K562 (cell line): ENCODE measurements at regions not wholly inside any gene's neighbourhood (a gene's known extent, or its start where the extent isn't known, plus 50 kb on each side); places are given as distances from the start of the nearest gene placed in this dataset.

ENCODE experiments used
- ATAC-seq: fragments of 200-7000 bp; cut with Tn5 transposase; 3 replicates; pipeline ENCODE4 v1.9.1; 2020; ENCODE audit warnings: moderate library complexity
- BruUV-seq: library from RNA; stranded (reverse); fragments of 400-500 nt; replicated peaks from 2 replicates; lab custom pipeline; 2021; lab: Mats Ljungman, UMichigan
- CTCF ChIA-PET: fragments of 300-600 bp; formaldehyde crosslinking; extraction: SDS; loops from one replicate; lab custom pipeline; 2021; ENCODE audit warnings: low intra/inter-chr PET ratio; lab: Yijun Ruan, JAX
- POLR2A ChIA-PET: fragments of 300-600, 350-650 bp; sonication (Branson Sonifier 250); formaldehyde crosslinking; extraction: SDS; loops from one replicate; lab custom pipeline; 2021; ENCODE audit warnings: antibody characterized with exemption, inconsistent platforms; lab: Yijun Ruan, JAX
- DNase-seq, 4 experiments: peaks; one replicate each; pipeline versions ENCODE4 v3.0.0 to v3.0.0-alpha.2; 2011 to 2018; ENCODE audit warnings: low spot score in 3 of 4, mixed read lengths in 3 of 4; ENCODE audit errors: extremely low read depth in 1 of 4
- FAIRE-seq: peaks from 2 replicates; lab custom pipeline; 2011; peaks lifted over from hg19 to GRCh38; lab: Jason Lieb, UNC
- H2AFZ ChIP-seq: 2 replicates; pipeline ENCODE4 v1.6.0; 2011; ENCODE audit warnings: low read depth, low read length, control low read depth, inconsistent platforms
- H3K27ac ChIP-seq: fragments of 200-600 bp; 3 replicates; pipeline ENCODE4 v1.8.0; 2011; ENCODE audit warnings: low read depth, mild to moderate bottlenecking, control low read depth, inconsistent platforms, low read length, moderate library complexity, mixed read lengths; ENCODE audit errors: extremely low read depth
- H3K27me3 ChIP-seq, 2 experiments: fragments of 300-600 bp in 1 of 2; 2 replicates in 1 of 2; 3 replicates in 1 of 2; pipeline versions ENCODE4 v1.6.0 to v1.8.0; 2011; ENCODE audit warnings: inconsistent platforms in 2 of 2, low read length in 2 of 2, mild to moderate bottlenecking in 1 of 2, mixed read lengths in 1 of 2, moderate library complexity in 1 of 2; ENCODE audit not compliant: control insufficient read depth in 2 of 2, insufficient read depth in 2 of 2
- H3K36me3 ChIP-seq: fragments of 300-600 bp; 3 replicates; pipeline ENCODE4 v1.8.0; 2011; ENCODE audit warnings: mild to moderate bottlenecking, low read length, inconsistent platforms; ENCODE audit not compliant: control insufficient read depth, insufficient read depth
- H3K4me1 ChIP-seq, 2 experiments: fragments of 200-600 bp in 1 of 2; replicated peaks in 1 of 2; 2 replicates in 1 of 2; 3 replicates in 1 of 2; pipeline versions ENCODE4 v1.5.1 to v1.8.0; 2011; ENCODE audit warnings: inconsistent platforms in 2 of 2, low read length in 2 of 2, mild to moderate bottlenecking in 1 of 2, mixed read lengths in 1 of 2, moderate library complexity in 1 of 2; ENCODE audit not compliant: control insufficient read depth in 2 of 2, insufficient read depth in 2 of 2
- H3K4me2 ChIP-seq: 2 replicates; pipeline ENCODE4 v1.6.1; 2011; ENCODE audit warnings: low read length, control low read depth, inconsistent platforms, mixed read lengths; ENCODE audit not compliant: insufficient read depth
- H3K4me3 ChIP-seq: fragments of 200-600 bp; sonication (generic), shearing (Covaris generic); 2 replicates; pipeline ENCODE4 v1.5.1; 2016; ENCODE audit warnings: control low read depth, inconsistent platforms
- H3K79me2 ChIP-seq: fragments of 200-600 bp; 3 replicates; pipeline ENCODE4 v1.8.0; 2011; ENCODE audit warnings: low read length, inconsistent platforms; ENCODE audit not compliant: control insufficient read depth, insufficient read depth
- H3K9ac ChIP-seq, 2 experiments: 2 replicates each; pipeline versions ENCODE4 v1.6.0 to v1.6.1; 2011; ENCODE audit warnings: low read depth in 2 of 2, low read length in 2 of 2, control low read depth in 1 of 2, inconsistent platforms in 1 of 2, mild to moderate bottlenecking in 1 of 2, mixed read lengths in 1 of 2; ENCODE audit not compliant: insufficient read depth in 1 of 2
- H3K9me1 ChIP-seq: one replicate; pipeline ENCODE4 v1.6.0; 2011; ENCODE audit warnings: inconsistent platforms, mild to moderate bottlenecking, low read length, moderate library complexity; ENCODE audit not compliant: control insufficient read depth, insufficient read depth
- H3K9me3 ChIP-seq: replicated peaks from 2 replicates; pipeline ENCODE4 v1.5.1; 2011; ENCODE audit warnings: low read depth, low read length, inconsistent platforms; ENCODE audit not compliant: control insufficient read depth, insufficient read depth
- H4K20me1 ChIP-seq: replicated peaks from 2 replicates; pipeline ENCODE4 v1.6.1; 2011; ENCODE audit warnings: low read length, inconsistent platforms, mixed read lengths; ENCODE audit not compliant: control insufficient read depth, insufficient read depth
- CEBPB ChIP-seq: fragments of 450-650 bp; IDR thresholded peaks from 2 replicates; pipeline ENCODE4 v1.6.1; 2016; ENCODE audit warnings: missing genetic modification characterization, missing compliant biosample characterization
- DPF2 ChIP-seq: fragments of 450-650 bp; IDR thresholded peaks from 2 replicates; pipeline ENCODE4 v1.6.1; 2016
- GATA2 ChIP-seq: sonication (generic); formaldehyde crosslinking; IDR thresholded peaks from 2 replicates; pipeline ENCODE4 v1.4.0; 2020; ENCODE audit warnings: mild to moderate bottlenecking, missing genetic modification reagents
- HIVEP1 ChIP-seq: fragments of 250-450 bp; sonication (Bioruptor Pico); IDR thresholded peaks from 2 replicates; pipeline ENCODE4 v1.4.0; 2020; ENCODE audit warnings: mild to moderate bottlenecking
- HNRNPUL1 ChIP-seq: fragments of 200-400 bp; formaldehyde crosslinking; IDR thresholded peaks from 2 replicates; pipeline ENCODE4 v1.6.1; 2017; ENCODE audit warnings: low read length
- MED1 ChIP-seq: sonication (generic); formaldehyde crosslinking; IDR thresholded peaks from 2 replicates; pipeline ENCODE4 v1.8.1; 2023; ENCODE audit warnings: missing genetic modification reagents, borderline replicate concordance
- NFYB ChIP-seq: IDR thresholded peaks from 2 replicates; pipeline ENCODE4 v1.6.1; 2011; ENCODE audit warnings: mild to moderate bottlenecking, moderate library complexity; ENCODE audit not compliant: insufficient read length; ENCODE audit errors: extremely low read depth
- RBBP5 ChIP-seq: fragments of 200-600 bp; sonication (generic); IDR thresholded peaks from 2 replicates; pipeline ENCODE4 v1.6.1; 2012; ENCODE audit warnings: borderline replicate concordance, mild to moderate bottlenecking, low read length, control low read depth, inconsistent platforms; ENCODE audit not compliant: insufficient read depth, poor library complexity, severe bottlenecking
- RERE ChIP-seq: sonication (generic); formaldehyde crosslinking; IDR thresholded peaks from 2 replicates; pipeline ENCODE4 v1.8.0; 2023; ENCODE audit warnings: missing genetic modification reagents, mild to moderate bottlenecking, borderline replicate concordance
- SMARCA5 ChIP-seq: fragments of 450-650 bp; IDR thresholded peaks from 2 replicates; pipeline ENCODE4 v1.6.1; 2016
- TAF7 ChIP-seq: fragments of 450-650 bp; IDR thresholded peaks from 2 replicates; pipeline ENCODE4 v1.6.1; 2016; ENCODE audit warnings: missing genetic modification characterization, missing compliant biosample characterization
- XRCC4 ChIP-seq: IDR thresholded peaks from one replicate; pipeline ENCODE4 v1.6.1; 2011; ENCODE audit not compliant: insufficient read depth, insufficient read length; ENCODE audit errors: extremely low read depth
- ZNF3 ChIP-seq: fragments of 250-450 bp; sonication (Bioruptor Pico); IDR thresholded peaks from 2 replicates; pipeline ENCODE4 v1.5.0; 2021; ENCODE audit warnings: mild to moderate bottlenecking, moderate library complexity
- ZNF57 ChIP-seq: fragments of 450-650 bp; formaldehyde crosslinking; IDR thresholded peaks from 2 replicates; pipeline ENCODE4 v1.4.0; 2020; ENCODE audit warnings: mild to moderate bottlenecking, moderate library complexity
- ZNF699 ChIP-seq: fragments of 250-450 bp; sonication (Bioruptor Pico); IDR thresholded peaks from 2 replicates; pipeline ENCODE4 v1.8.0; 2021; ENCODE audit warnings: mild to moderate bottlenecking, moderate library complexity; ENCODE audit not compliant: insufficient replicate concordance
- ZZZ3 ChIP-seq: fragments of 450-650 bp; IDR thresholded peaks from 2 replicates; pipeline ENCODE4 v1.6.1; 2016; ENCODE audit warnings: antibody characterized with exemption, mild to moderate bottlenecking, moderate library complexity
- in situ Hi-C: fragments of 300-500 bp; cut with MboI; formaldehyde crosslinking; loops from 4 replicates; pipeline ENCODE4 v1.15.0; 2018; ENCODE audit warnings: inconsistent platforms, mixed read lengths
- intact Hi-C: fragments of 100-400 bp; cut with micrococcal nuclease; formaldehyde crosslinking; loops from 2 replicates; pipeline ENCODE4 v1.14.2; 2022

GRCh38 chr5:165201771-165202518 is 1696.5 kb downstream of the MAT2B start:
- Histone ChIP-seq H3K4me3 (no peak overlapping the region), H2AFZ (no peak overlapping the region), H4K20me1 (no peaks in the 10 kb centered on the region), H3K27ac (no peak overlapping the region), H3K79me2 (no peaks in the 10 kb centered on the region), H3K36me3 (no peaks in the 10 kb centered on the region), H3K4me1 (no peaks in the 10 kb centered on the region), H3K27me3 (no peaks in the 10 kb centered on the region), H3K9me3 (no peaks in the 10 kb centered on the region; the same call in 1 of the 2 replicates), H3K9ac (no peak overlapping the region), H3K4me2 (no peak overlapping the region), H3K9me1 (no peaks in the 10 kb centered on the region)
- no peak for DNase-seq
- in situ Hi-C loops: loop anchor here (25.0 kb wide), 1 partner anchor 1640 kb away; no protein-coding TSS in a partner anchor
- ChIA-PET POLR2A (no interaction called here), CTCF (no interaction called here)
- no peak for ATAC-seq
- intact Hi-C loops: loop anchor here (10.0 kb wide), 1 partner anchor 1637 kb away; no protein-coding TSS in a partner anchor
- no TSS peak for BruUV-seq
- no peak for FAIRE-seq
- TF ChIP-seq ZNF57: no peak
- TF ChIP-seq RBBP5: no peak
- TF ChIP-seq MED1: no peak
- no peak for TF ChIP-seq GATA2 (CRISPR knock-in tag)
- TF ChIP-seq XRCC4: no peak
- no peak for TF ChIP-seq ZNF3 (CRISPR knock-in tag)
- no peak for TF ChIP-seq SMARCA5
- TF ChIP-seq DPF2: no peak
- TF ChIP-seq CEBPB (tag): no peak
- TF ChIP-seq ZNF699 (CRISPR knock-in tag): no peak
- TF ChIP-seq HNRNPUL1: no peak
- TF ChIP-seq RERE (CRISPR knock-in tag): no peak
- TF ChIP-seq HIVEP1: no peak
- no peak for TF ChIP-seq TAF7 (tag)
- no peak for TF ChIP-seq NFYB
- no peak for TF ChIP-seq ZZZ3
